Esophagus squamous epithelium (tissue), 5 donors: ENCODE measurements at regions not wholly inside any gene's neighbourhood (a gene's known extent, or its start where the extent isn't known, plus 50 kb on each side); places are given as distances from the start of the nearest gene placed in this dataset.

Experiments
- DNase-seq: peaks from one replicate; lab custom pipeline; 2025; lab: John Stamatoyannopoulos, UW
- H3K27ac ChIP-seq, 4 donors: fragments of 200-600 bp; sonication (generic); one replicate each; pipeline ENCODE4 v1.5.1; 2016 to 2019; ENCODE audit warnings: mild to moderate bottlenecking in 1 of 4
- H3K27me3 ChIP-seq, 4 donors: fragments of 200-600 bp; sonication (generic); 1 replicate in 3 of 4; 2 replicates in 1 of 4; pipeline versions ENCODE4 v1.5.1 to v1.6.0; 2017 to 2021; ENCODE audit warnings: antibody characterized with exemption in 1 of 4
- H3K36me3 ChIP-seq, 3 donors: fragments of 200-600 bp; sonication (generic); one replicate each; pipeline ENCODE4 v1.5.1; 2016 to 2019
- H3K4me1 ChIP-seq, 3 donors: fragments of 200-600 bp; sonication (generic); one replicate each; pipeline ENCODE4 v1.5.1; 2017 to 2019
- H3K4me3 ChIP-seq, 4 donors: fragments of 200-600 bp; sonication (generic); 1 replicate in 3 of 4; 2 replicates in 1 of 4; pipeline ENCODE4 v1.5.1; 2016 to 2019; ENCODE audit warnings: mild to moderate bottlenecking in 2 of 4, moderate library complexity in 1 of 4
- H3K9me3 ChIP-seq, 3 donors: fragments of 200-600 bp; sonication (generic); one replicate each; pipeline ENCODE4 v1.5.1; 2016 to 2019
- POLR2A ChIP-seq, 4 donors: fragments of 450-650 bp; IDR thresholded peaks; one replicate each; pipeline ENCODE4 v1.6.1; 2017; ENCODE audit warnings: antibody characterized with exemption in 4 of 4, mild to moderate bottlenecking in 4 of 4, moderate library complexity in 3 of 4
- WGBS, 2 donors: methylation state at CpG; one replicate each; pipeline ENCODE4 v1.1.5; 2018; 5-methylcytosine and 5-hydroxymethylcytosine counted together
- intact Hi-C: fragments of 100-400 bp; cut with DNase I; formaldehyde crosslinking; loops from one replicate; pipeline ENCODE4 v1.15.0; 2022
- TF ChIP-seq, protein P1 (sequence below), 6 experiments: fragments of 450-650 bp in 4 of 6; fragments of 200-600 bp in 2 of 6; sonication (generic) in 2 of 6; IDR thresholded peaks; one replicate each; pipeline ENCODE4 v1.5.1; 2016 to 2019; ENCODE audit warnings: antibody characterized with exemption in 6 of 6, mild to moderate bottlenecking in 4 of 6, moderate library complexity in 4 of 6
- donor health status: DM: yes; HTN: yes; CAD: no.

DNA sequence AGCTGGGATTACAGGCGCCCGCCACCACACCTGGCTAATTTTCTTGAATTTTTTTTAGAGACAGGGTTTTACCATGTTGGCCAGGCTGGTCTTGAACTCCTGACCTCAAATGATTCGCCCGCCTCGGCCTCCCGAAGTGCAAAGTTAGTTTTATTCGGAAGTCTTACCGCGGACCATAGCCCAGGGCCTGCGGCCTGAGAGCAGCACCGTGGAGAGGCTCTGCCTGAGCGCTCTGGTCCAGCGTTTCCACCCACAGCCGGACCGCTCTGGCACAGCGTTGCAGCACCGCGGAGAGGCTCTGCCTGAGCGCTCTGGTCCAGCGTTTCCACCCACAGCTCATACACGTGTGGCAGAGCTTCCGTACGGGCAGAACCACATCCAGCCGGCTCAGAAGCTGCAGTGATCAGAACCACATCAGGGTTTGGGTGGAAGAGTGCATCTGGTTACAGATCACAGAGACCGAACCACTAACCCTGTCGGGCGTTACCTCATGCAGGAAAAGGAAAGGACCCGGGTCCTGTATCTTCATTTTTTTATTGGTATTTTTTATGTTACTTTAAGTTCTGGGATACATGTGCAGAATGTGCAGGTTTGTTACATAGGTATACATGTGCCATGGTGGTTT lies 102.4 kb upstream of the SOX1 start:
- Histone ChIP-seq H3K4me1 (no peaks in the 10 kb centered on the region), H3K9me3 (no peaks in the 10 kb centered on the region), H3K4me3 (no peak overlapping the region), H3K27me3 (peaks cover 0 to 14% (median 0%) of the 10 kb centered on the region in 4 donors), H3K27ac (no peak overlapping the region), H3K36me3 (no peaks in the 10 kb centered on the region)
- no peak for DNase-seq
- intact Hi-C loops: no loop called here
- WGBS, 2 donors: 93% methylated on average over 9 to 22 of the region's 28 CpGs
- TF ChIP-seq, protein P1, sequence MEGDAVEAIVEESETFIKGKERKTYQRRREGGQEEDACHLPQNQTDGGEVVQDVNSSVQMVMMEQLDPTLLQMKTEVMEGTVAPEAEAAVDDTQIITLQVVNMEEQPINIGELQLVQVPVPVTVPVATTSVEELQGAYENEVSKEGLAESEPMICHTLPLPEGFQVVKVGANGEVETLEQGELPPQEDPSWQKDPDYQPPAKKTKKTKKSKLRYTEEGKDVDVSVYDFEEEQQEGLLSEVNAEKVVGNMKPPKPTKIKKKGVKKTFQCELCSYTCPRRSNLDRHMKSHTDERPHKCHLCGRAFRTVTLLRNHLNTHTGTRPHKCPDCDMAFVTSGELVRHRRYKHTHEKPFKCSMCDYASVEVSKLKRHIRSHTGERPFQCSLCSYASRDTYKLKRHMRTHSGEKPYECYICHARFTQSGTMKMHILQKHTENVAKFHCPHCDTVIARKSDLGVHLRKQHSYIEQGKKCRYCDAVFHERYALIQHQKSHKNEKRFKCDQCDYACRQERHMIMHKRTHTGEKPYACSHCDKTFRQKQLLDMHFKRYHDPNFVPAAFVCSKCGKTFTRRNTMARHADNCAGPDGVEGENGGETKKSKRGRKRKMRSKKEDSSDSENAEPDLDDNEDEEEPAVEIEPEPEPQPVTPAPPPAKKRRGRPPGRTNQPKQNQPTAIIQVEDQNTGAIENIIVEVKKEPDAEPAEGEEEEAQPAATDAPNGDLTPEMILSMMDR (IDR thresholded peaks at IDR 0.05): no peak
- TF ChIP-seq POLR2A (IDR thresholded peaks at IDR 0.05): no peak

DNA sequence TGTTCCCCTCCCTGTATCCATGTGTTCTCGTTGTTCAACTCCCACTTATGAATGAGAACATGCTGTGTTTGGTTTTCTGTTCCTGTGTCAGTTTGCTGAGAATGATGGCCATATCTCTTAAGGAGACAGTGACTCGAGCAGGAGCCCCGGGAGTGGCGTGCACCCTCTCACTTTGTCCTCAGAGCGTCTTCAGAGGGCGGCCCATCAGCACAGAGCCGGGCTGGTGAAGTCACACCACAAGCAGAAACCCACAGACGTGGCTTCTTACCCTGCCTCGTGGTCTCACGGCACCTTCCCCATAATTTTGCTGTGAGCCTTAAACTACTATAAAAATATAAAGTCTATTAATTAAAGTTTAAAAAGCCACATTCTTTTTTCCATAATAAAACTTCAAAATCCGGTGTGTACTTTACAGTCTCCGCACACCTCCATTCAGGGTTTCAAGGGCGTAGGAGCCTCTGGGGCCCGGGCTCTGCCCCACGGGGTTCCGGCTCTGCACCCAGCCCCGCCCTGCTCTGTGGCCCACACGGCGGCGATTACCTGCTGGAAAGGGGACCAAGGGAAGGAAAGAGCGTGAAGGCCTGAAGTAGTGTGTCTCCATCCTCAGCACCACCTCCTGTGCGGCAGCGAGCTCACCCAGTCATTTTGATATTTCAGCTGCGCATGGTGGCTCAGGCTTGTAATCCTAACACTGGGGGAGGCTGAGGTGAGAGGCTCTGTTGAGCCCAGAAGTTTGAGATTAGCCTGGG lies 101.3 kb upstream of the SOX1 start:
- intact Hi-C loops: no loop called here
- peaks cover 0 to 23% (median 0%) of the 10 kb centered on the region in 4 donors for H3K27me3 ChIP-seq
- H3K4me1 ChIP-seq: no peaks in the 10 kb centered on the region
- no peak for DNase-seq
- H3K4me3 ChIP-seq: no peak overlapping the region
- no peak overlapping the region for H3K27ac ChIP-seq
- no peaks in the 10 kb centered on the region for H3K9me3 ChIP-seq
- no peaks in the 10 kb centered on the region for H3K36me3 ChIP-seq
- TF ChIP-seq, protein P1 (IDR thresholded peaks at IDR 0.05): no peak
- no peak for TF ChIP-seq POLR2A (IDR thresholded peaks at IDR 0.05)
- 78 to 87% methylated on average over 15 to 22 of the region's 24 CpGs for WGBS, 2 donors

DNA sequence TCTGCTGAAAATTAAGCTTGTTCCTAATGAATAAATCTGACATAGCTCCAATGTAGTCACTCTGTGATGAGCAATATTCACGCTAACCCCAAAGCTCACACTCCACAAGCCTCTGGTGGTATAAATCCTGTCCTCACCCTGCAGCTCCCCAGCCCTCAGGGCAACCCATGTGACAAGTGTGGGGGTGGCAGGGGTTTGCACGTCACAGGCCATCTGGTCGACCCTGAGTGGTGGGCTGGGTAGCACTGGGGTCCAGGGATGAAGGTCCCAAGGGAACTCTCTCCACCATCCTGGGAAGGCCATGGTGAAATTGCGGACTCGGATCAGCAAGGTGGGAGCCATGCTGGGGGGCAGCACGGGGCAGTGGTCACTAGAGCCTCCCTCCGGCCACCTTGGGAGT lies 100.0 kb upstream of the SOX1 start:
- DNase-seq: no peak
- Histone ChIP-seq H3K4me3 (no peak overlapping the region), H3K27me3 (peaks cover 0 to 35% (median 0%) of the 10 kb centered on the region in 4 donors), H3K27ac (no peak overlapping the region), H3K9me3 (no peaks in the 10 kb centered on the region), H3K4me1 (no peaks in the 10 kb centered on the region), H3K36me3 (no peaks in the 10 kb centered on the region)
- intact Hi-C loops: no loop called here
- no peak for TF ChIP-seq POLR2A (IDR thresholded peaks at IDR 0.05)
- TF ChIP-seq, protein P1 (IDR thresholded peaks at IDR 0.05): no peak
- WGBS, 2 donors: 74 to 81% methylated on average over 4 to 7 of the region's 7 CpGs

- intact Hi-C loops: no loop called here
- no peak for TF ChIP-seq POLR2A (IDR thresholded peaks at IDR 0.05)
- TF ChIP-seq, protein P1 (IDR thresholded peaks at IDR 0.05): no peak
- Histone ChIP-seq H3K9me3 (no peaks in the 10 kb centered on the region), H3K4me1 (no peaks in the 10 kb centered on the region), H3K27ac (no peak overlapping the region), H3K36me3 (no peaks in the 10 kb centered on the region), H3K27me3 (peaks cover 0 to 43% (median 0%) of the 10 kb centered on the region in 4 donors), H3K4me3 (no peak overlapping the region)
- no peak for DNase-seq
- whole genome bisulfite sequencing, 2 donors: 26 to 32% methylated on average over 8 of the region's 8 CpGs
Observed at GRCh38 chr13:111967572-111968201, 99.3 kb upstream of the SOX1 start.
